ENCODE measurements at regions not wholly inside any gene's neighbourhood (a gene's known extent, or its start where the extent isn't known, plus 50 kb on each side); places are given as distances from the start of the nearest gene placed in this dataset.

DNA sequence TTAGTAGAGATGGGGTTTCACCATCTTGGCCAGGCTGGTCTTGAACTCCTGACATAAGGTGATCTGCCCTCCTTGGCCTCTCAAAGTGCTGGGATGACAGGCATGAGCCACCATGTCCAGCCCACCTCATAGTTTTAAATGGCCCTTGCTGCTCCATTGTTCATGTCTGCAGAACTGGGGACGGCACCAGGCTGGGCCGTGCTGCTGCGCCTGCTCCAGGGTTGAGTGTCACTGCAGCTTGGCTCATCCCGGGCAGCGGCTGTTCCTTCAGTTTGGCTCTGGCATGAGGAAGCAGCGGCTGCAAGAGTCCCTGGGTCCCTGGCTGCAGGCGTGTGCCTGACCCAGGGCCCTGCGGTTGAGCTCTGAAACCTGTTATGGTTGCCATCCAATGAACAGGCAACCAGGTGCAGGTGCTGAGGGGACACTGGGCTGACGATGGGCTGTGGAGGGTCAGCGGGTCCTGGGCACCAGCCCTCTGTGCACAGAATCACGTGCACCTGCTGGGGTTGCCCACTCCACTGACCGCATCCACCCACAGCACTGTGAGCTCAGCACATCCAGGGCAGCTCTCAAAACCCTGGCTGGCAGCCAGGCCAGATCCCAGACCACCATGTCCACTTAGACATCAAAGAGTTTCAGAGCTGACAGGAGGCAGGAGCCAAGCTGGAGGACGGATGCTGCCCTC is 70.2 kb upstream of the PPP2R2D start:
- H3K4me3 ChIP-seq (ENCODE audit: low read depth, low read length): no peak overlapping the region
- TF ChIP-seq, protein P1, sequence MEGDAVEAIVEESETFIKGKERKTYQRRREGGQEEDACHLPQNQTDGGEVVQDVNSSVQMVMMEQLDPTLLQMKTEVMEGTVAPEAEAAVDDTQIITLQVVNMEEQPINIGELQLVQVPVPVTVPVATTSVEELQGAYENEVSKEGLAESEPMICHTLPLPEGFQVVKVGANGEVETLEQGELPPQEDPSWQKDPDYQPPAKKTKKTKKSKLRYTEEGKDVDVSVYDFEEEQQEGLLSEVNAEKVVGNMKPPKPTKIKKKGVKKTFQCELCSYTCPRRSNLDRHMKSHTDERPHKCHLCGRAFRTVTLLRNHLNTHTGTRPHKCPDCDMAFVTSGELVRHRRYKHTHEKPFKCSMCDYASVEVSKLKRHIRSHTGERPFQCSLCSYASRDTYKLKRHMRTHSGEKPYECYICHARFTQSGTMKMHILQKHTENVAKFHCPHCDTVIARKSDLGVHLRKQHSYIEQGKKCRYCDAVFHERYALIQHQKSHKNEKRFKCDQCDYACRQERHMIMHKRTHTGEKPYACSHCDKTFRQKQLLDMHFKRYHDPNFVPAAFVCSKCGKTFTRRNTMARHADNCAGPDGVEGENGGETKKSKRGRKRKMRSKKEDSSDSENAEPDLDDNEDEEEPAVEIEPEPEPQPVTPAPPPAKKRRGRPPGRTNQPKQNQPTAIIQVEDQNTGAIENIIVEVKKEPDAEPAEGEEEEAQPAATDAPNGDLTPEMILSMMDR (IDR thresholded peaks at IDR 0.05; ENCODE audit: borderline replicate concordance, insufficient read depth, low read depth, low read length): no peak

DNA sequence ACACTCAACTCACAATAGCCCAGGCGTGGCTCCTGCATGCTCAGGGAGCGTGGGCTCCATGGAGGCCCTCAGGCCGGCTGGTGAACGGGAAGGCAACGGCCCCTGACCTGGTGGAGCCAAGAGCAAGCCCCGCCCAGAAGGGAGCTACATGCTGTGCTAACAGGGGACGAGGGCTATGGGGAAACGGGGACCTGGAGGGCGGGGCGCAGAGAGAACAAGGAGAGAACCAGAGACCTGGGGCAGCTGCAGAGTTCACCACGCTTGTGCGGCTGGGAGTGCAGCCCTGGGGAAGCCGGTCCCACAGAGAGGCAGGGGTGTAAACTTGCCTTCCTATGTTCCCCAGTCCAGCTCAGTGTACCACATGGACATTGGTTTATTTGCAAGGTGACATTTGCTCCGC is 69.2 kb upstream of the PPP2R2D start:
- no peak overlapping the region for H3K4me3 ChIP-seq (ENCODE audit: low read depth, low read length)
- TF ChIP-seq, protein P1 (IDR thresholded peaks at IDR 0.05; ENCODE audit: borderline replicate concordance, insufficient read depth, low read depth, low read length): no peak

DNA sequence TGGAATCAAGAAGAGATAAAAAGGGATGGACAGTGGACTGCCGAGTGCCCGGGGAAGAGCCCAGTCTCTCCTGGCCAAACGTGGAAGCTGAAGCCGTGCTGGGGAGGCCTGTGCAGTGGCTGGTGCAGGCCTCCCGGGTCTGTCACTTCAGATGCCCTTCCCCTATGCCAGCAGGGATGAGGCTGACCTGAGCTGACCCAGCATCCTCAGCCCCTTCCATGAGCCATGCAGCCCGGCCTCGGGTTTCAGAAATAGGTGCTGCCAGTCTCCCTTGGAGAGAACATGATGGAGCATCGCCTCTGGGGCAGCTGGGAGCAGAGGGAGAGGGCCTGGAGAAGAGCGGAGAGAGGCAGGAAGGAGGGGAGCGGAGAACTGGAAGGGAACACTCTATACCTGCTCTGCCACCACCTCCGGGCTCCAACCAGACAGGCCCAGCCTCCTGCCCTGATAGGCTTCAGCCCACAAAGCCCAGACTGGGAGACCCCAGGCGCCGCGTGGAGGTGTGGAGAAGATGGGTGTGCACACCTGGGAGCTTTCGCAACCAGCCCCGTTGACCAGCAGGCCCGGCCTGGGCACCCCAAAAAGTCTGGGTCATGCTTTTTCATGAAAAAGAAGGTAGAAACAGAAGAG is 68.6 kb upstream of the PPP2R2D start:
- TF ChIP-seq, protein P1 (IDR thresholded peaks at IDR 0.05; ENCODE audit: borderline replicate concordance, insufficient read depth, low read depth, low read length): no peak
- no peak overlapping the region for H3K4me3 ChIP-seq (ENCODE audit: low read depth, low read length)

DNA sequence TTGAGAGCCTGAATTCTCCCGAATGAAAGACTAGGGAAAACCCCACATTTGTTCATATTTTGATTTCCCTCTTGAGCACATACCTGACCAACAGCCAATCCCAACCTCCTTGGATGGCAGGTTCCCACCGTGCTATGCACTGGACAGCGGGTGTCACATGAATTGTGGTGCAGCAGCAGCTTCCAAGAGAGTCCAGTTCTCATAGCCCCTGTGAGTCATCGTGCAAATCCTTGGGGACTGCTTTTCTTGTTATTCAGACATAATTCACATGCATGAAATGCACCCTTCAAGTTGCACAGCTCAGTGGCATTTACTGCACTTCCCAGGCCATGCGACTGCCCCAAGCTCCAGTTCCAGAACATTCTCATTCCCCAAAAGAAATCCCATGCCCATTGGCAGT is 67.8 kb upstream of the PPP2R2D start:
- no peak overlapping the region for H3K4me3 ChIP-seq (ENCODE audit: low read depth, low read length)
- TF ChIP-seq, protein P1 (IDR thresholded peaks at IDR 0.05; ENCODE audit: borderline replicate concordance, insufficient read depth, low read depth, low read length): no peak

DNA sequence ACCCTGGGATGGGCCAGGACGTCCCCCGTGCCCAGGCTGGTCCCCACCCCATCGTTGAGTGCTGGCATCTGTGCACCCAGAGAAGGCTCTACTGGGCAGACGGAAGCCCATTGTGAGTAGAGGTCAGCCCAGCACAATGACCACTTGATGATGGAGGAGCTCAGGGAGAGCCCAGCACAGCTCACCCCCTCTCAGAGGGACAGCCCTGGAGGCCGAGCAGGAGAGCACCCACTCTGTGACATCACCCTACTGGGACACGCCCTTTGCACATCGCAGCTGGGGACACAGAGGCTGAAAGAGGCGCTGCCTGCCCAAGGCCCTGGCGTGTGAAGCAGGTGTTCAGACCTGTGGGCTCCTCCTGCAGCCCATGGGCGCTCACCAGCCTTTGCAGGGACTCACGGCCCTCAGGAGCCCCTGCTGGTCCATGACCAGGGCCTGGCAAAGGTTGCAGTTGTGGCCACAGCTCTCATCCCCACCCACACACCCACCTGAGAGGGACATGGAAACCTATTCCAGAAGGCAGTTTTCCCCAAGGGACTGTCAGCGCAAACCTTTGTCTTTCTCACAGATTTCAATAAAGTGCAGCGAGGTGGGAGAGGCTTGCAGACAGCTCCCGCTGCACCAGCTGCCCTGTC is 67.2 kb upstream of the PPP2R2D start:
- no peak overlapping the region for H3K4me3 ChIP-seq (ENCODE audit: low read depth, low read length)
- TF ChIP-seq, protein P1 (IDR thresholded peaks at IDR 0.05; ENCODE audit: borderline replicate concordance, insufficient read depth, low read depth, low read length): no peak

DNA sequence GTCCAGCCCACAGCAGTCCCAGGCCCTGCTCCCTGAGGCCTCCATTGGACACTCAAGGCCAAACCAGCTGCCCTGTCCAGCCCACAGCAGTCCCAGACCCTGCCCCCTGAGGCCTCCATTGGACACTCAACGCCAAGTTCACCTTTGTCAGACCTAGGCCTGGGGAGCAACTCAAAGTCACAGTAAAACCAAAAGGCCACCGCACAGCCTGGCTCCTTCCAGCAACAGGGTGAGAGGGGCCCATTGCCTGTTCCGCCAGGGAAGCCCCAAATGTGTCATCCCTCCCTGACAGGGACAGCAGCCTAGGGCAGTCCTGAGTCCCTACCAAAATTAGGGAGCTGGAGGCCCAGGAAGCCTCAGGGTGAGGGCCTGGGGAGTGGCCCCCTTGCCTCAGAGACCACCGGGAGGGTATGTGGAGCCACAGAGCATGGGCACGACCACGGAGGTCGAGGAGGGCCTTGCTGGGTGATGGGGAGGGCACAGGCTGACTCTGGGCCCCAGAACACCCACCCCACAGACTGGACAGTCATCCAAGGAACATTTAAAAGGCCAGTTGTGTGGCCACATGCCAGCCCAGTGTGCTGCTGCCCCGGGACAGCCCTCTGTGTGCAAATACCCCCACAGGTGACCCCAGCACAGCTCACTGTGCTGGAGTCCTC is 66.5 kb upstream of the PPP2R2D start:
- H3K4me3 ChIP-seq (ENCODE audit: low read depth, low read length): no peak overlapping the region
- TF ChIP-seq, protein P1 (IDR thresholded peaks at IDR 0.05; ENCODE audit: borderline replicate concordance, insufficient read depth, low read depth, low read length): no peak
